ENCODE measurements at regions not wholly inside any gene's neighbourhood (a gene's known extent, or its start where the extent isn't known, plus 50 kb on each side); places are given as distances from the start of the nearest gene placed in this dataset.

- no peaks in the 10 kb centered on the region for H4K20me1 ChIP-seq (ENCODE audit: insufficient read depth, poor library complexity, severe bottlenecking)
- H3K4me2 ChIP-seq: no peak overlapping the region
- H3K36me3 ChIP-seq (replicated peaks; ENCODE audit: insufficient read depth, low read depth): no peaks in the 10 kb centered on the region
- H3K79me2 ChIP-seq: no peaks in the 10 kb centered on the region
- H3K27ac ChIP-seq: no peak overlapping the region
- no peaks in the 10 kb centered on the region for H3K9me2 ChIP-seq (replicated peaks; ENCODE audit: insufficient read depth)
- 96% methylated on average over 6 of the region's 6 CpGs for WGBS (ENCODE audit: low lambda C conversion rate, missing lambda C conversion rate)
- no peaks in the 10 kb centered on the region for H3K9me3 ChIP-seq (ENCODE audit: low read depth)
- no peaks in the 10 kb centered on the region for H3K27me3 ChIP-seq
- no peak overlapping the region for H3K4me3 ChIP-seq
- H3K4me1 ChIP-seq (ENCODE audit: insufficient read depth): no peaks in the 10 kb centered on the region
- no peak for DNase-seq (ENCODE audit: low spot score)
- no peak for TF ChIP-seq EZH2 (IDR thresholded peaks at IDR 0.05; ENCODE audit: borderline replicate concordance)
- no peak for TF ChIP-seq CTCF (IDR thresholded peaks at IDR 0.05; ENCODE audit: poor library complexity)
- no peak for TF ChIP-seq EZH2phosphoT487 (IDR thresholded peaks at IDR 0.05; ENCODE audit: low read depth, severe bottlenecking, unreplicated experiment)
- no peak overlapping the region for H2AFZ ChIP-seq
These were observed 93.6 kb upstream of the BARHL2 start for GRCh38 chr1:90810681-90811080.

- DNase-seq (ENCODE audit: low spot score): no peak
- Histone ChIP-seq H4K20me1 (ENCODE audit: insufficient read depth, poor library complexity, severe bottlenecking) (no peaks in the 10 kb centered on the region), H3K27me3 (no peaks in the 10 kb centered on the region), H3K9me2 (replicated peaks; ENCODE audit: insufficient read depth) (no peaks in the 10 kb centered on the region), H3K4me2 (no peak overlapping the region), H3K9me3 (ENCODE audit: low read depth) (no peaks in the 10 kb centered on the region), H2AFZ (no peak overlapping the region), H3K4me3 (no peak overlapping the region), H3K79me2 (no peaks in the 10 kb centered on the region), H3K36me3 (replicated peaks; ENCODE audit: insufficient read depth, low read depth) (no peaks in the 10 kb centered on the region), H3K27ac (no peak overlapping the region), H3K4me1 (ENCODE audit: insufficient read depth) (no peaks in the 10 kb centered on the region)
- no peak for TF ChIP-seq CTCF (IDR thresholded peaks at IDR 0.05; ENCODE audit: poor library complexity)
- TF ChIP-seq EZH2 (IDR thresholded peaks at IDR 0.05; ENCODE audit: borderline replicate concordance): no peak
- no peak for TF ChIP-seq EZH2phosphoT487 (IDR thresholded peaks at IDR 0.05; ENCODE audit: low read depth, severe bottlenecking, unreplicated experiment)
- WGBS (ENCODE audit: low lambda C conversion rate, missing lambda C conversion rate): 79% methylated on average over 3 of the region's 3 CpGs
These were observed 92.9 kb upstream of the BARHL2 start for GRCh38 chr1:90809996-90810395.

GRCh38 chr1:90809093-90809492 lies 92.0 kb upstream of the BARHL2 start:
- Histone ChIP-seq H3K36me3 (replicated peaks; ENCODE audit: insufficient read depth, low read depth) (no peaks in the 10 kb centered on the region), H3K79me2 (no peaks in the 10 kb centered on the region)
- WGBS (ENCODE audit: low lambda C conversion rate, missing lambda C conversion rate): 38% methylated on average over 3 of the region's 3 CpGs

More at GRCh38 chr1:90809093-90809492, 92.0 kb upstream of the BARHL2 start:
- Histone ChIP-seq H3K27me3 (no peaks in the 10 kb centered on the region), H3K4me1 (ENCODE audit: insufficient read depth) (no peaks in the 10 kb centered on the region), H2AFZ (no peak overlapping the region), H3K9me3 (ENCODE audit: low read depth) (no peaks in the 10 kb centered on the region), H3K4me3 (no peak overlapping the region), H3K9me2 (replicated peaks; ENCODE audit: insufficient read depth) (no peaks in the 10 kb centered on the region), H3K4me2 (no peak overlapping the region), H4K20me1 (ENCODE audit: insufficient read depth, poor library complexity, severe bottlenecking) (no peaks in the 10 kb centered on the region), H3K27ac (no peak overlapping the region)
- DNase-seq (ENCODE audit: low spot score): no peak
- TF ChIP-seq CTCF (IDR thresholded peaks at IDR 0.05; ENCODE audit: poor library complexity) (no peak), EZH2phosphoT487 (IDR thresholded peaks at IDR 0.05; ENCODE audit: low read depth, severe bottlenecking, unreplicated experiment) (no peak)
